PC-9 (cell line): ENCODE measurements at regions not wholly inside any gene's neighbourhood (a gene's known extent, or its start where the extent isn't known, plus 50 kb on each side); places are given as distances from the start of the nearest gene placed in this dataset.

Experiments
- BruUV-seq: library from RNA; stranded (reverse); fragments of 400-500 nt; replicated peaks from 2 replicates; lab custom pipeline; 2021; lab: Mats Ljungman, UMichigan
- CTCF ChIA-PET: fragments of 300-600 bp; sonication (Branson Sonifier 250); formaldehyde crosslinking; loops from one replicate; lab custom pipeline; 2022; ENCODE audit warnings: antibody characterized with exemption; lab: Charles Lee
- POLR2A ChIA-PET: fragments of 300-600 bp; sonication (Branson Sonifier 250); formaldehyde crosslinking; loops from one replicate; lab custom pipeline; 2022; ENCODE audit warnings: antibody characterized with exemption; ENCODE audit not compliant: unreplicated experiment; lab: Charles Lee
- DNase-seq, 2 experiments: peaks; one replicate each; pipeline versions ENCODE4 v3.0.0 to v3.0.0-alpha.2; 2015 to 2022; ENCODE audit warnings: mixed read lengths in 1 of 2
- H2AFZ ChIP-seq: fragments of 200-600 bp; sonication (generic); 2 replicates; pipeline ENCODE4 v1.8.1; 2017; ENCODE audit warnings: antibody characterized with exemption
- H3F3A ChIP-seq: fragments of 200-600 bp; sonication (generic); 2 replicates; pipeline ENCODE4 v1.8.1; 2017; ENCODE audit warnings: antibody characterized with exemption, mild to moderate bottlenecking, low read depth; ENCODE audit not compliant: insufficient read depth
- H3K27ac ChIP-seq: fragments of 200-600 bp; sonication (generic); 2 replicates; pipeline ENCODE4 v1.6.1; 2016; ENCODE audit warnings: mixed run types
- H3K27me3 ChIP-seq: fragments of 200-600 bp; sonication (generic); 2 replicates; pipeline ENCODE4 v1.6.1; 2016; ENCODE audit warnings: low read depth, mixed run types; ENCODE audit not compliant: insufficient read depth
- H3K36me3 ChIP-seq: fragments of 200-600 bp; sonication (generic); 2 replicates; pipeline ENCODE4 v1.6.1; 2016; ENCODE audit warnings: low read depth, mixed run types
- H3K4me1 ChIP-seq: fragments of 200-600 bp; sonication (generic); replicated peaks from 2 replicates; pipeline ENCODE4 v1.6.1; 2016; ENCODE audit warnings: mixed run types; ENCODE audit not compliant: insufficient read depth
- H3K4me2 ChIP-seq: fragments of 200-600 bp; sonication (generic); 2 replicates; pipeline ENCODE4 v1.6.1; 2017; ENCODE audit warnings: mixed run types
- H3K4me3 ChIP-seq: fragments of 200-600 bp; sonication (generic); 2 replicates; pipeline ENCODE4 v1.6.1; 2016; ENCODE audit warnings: mixed run types
- H3K79me2 ChIP-seq: fragments of 200-600 bp; sonication (generic); 2 replicates; pipeline ENCODE4 v1.6.1; 2017; ENCODE audit warnings: low read depth, mixed run types
- H3K9me2 ChIP-seq: fragments of 200-600 bp; sonication (generic); 2 replicates; pipeline ENCODE4 v1.8.1; 2017; ENCODE audit warnings: mild to moderate bottlenecking; ENCODE audit not compliant: insufficient read depth
- H3K9me3 ChIP-seq: fragments of 200-600 bp; sonication (generic); 2 replicates; pipeline ENCODE4 v1.8.1; 2016; ENCODE audit warnings: low read depth; ENCODE audit not compliant: insufficient read depth
- H4K20me1 ChIP-seq: fragments of 200-600 bp; sonication (generic); 2 replicates; pipeline ENCODE4 v1.8.1; 2017; ENCODE audit not compliant: insufficient read depth
- EZH2 ChIP-seq: fragments of 200-600 bp; sonication (generic); IDR thresholded peaks from 2 replicates; pipeline ENCODE4 v1.8.0; 2017; ENCODE audit warnings: antibody characterized with exemption, low read depth
- intact Hi-C: fragments of 100-400 bp; cut with micrococcal nuclease; formaldehyde crosslinking; loops from one replicate; pipeline ENCODE4 v1.10.0; 2022; ENCODE audit not compliant: unreplicated experiment
- TF ChIP-seq, protein P1 (sequence below): fragments of 200-600 bp; sonication (generic); conservative IDR thresholded peaks from 2 replicates; pipeline ENCODE4 v1.6.1; 2017; ENCODE audit warnings: mixed run types, antibody characterized with exemption, mild to moderate bottlenecking, moderate library complexity

DNA sequence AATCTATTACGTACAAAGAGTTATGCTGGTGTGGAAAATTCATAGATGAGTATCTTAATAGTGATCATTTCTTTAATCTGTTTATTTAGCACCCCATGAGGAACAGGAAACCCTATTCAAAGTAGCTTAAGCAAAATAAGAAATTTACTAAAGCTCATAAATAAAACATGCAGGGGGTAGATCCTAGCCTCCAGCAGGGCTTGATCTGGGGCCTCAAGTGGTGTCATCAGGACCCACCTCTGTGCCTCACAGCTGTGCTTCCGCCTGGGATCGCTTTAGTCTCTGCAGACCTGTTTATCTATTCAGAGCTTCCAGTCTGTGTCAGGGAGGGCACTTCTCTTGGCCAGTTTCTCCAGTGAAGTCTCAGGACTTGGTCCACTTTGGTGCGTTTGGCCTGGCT is 171.0 kb upstream of the SLC24A5 start:
- no TSS peak for BruUV-seq
- intact Hi-C loops: no loop called here
- no peaks in the 10 kb centered on the region for H3K36me3 ChIP-seq
- H3K27me3 ChIP-seq: no peaks in the 10 kb centered on the region
- no peaks in the 10 kb centered on the region for H4K20me1 ChIP-seq
- H3K4me3 ChIP-seq: no peak overlapping the region
- H3K4me2 ChIP-seq: no peak overlapping the region
- no peaks in the 10 kb centered on the region for H3K9me3 ChIP-seq
- ChIA-PET POLR2A (no interaction called here), CTCF (no interaction called here)
- no peak overlapping the region for H2AFZ ChIP-seq
- H3F3A ChIP-seq: no peaks in the 10 kb centered on the region
- H3K9me2 ChIP-seq: no peaks in the 10 kb centered on the region
- TF ChIP-seq, protein P1, sequence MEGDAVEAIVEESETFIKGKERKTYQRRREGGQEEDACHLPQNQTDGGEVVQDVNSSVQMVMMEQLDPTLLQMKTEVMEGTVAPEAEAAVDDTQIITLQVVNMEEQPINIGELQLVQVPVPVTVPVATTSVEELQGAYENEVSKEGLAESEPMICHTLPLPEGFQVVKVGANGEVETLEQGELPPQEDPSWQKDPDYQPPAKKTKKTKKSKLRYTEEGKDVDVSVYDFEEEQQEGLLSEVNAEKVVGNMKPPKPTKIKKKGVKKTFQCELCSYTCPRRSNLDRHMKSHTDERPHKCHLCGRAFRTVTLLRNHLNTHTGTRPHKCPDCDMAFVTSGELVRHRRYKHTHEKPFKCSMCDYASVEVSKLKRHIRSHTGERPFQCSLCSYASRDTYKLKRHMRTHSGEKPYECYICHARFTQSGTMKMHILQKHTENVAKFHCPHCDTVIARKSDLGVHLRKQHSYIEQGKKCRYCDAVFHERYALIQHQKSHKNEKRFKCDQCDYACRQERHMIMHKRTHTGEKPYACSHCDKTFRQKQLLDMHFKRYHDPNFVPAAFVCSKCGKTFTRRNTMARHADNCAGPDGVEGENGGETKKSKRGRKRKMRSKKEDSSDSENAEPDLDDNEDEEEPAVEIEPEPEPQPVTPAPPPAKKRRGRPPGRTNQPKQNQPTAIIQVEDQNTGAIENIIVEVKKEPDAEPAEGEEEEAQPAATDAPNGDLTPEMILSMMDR: no peak
- no peak for TF ChIP-seq EZH2
- no peak overlapping the region for H3K27ac ChIP-seq
- DNase-seq: no peak
- no peaks in the 10 kb centered on the region for H3K79me2 ChIP-seq
- H3K4me1 ChIP-seq: no peaks in the 10 kb centered on the region

GRCh38 chr15:47950447-47950846 is 170.3 kb upstream of the SLC24A5 start:
- intact Hi-C loops: no loop called here
- Histone ChIP-seq H3K4me2 (no peak overlapping the region), H3K9me3 (no peaks in the 10 kb centered on the region), H4K20me1 (no peaks in the 10 kb centered on the region), H3K79me2 (no peaks in the 10 kb centered on the region), H2AFZ (no peak overlapping the region), H3K4me1 (no peaks in the 10 kb centered on the region), H3K9me2 (no peaks in the 10 kb centered on the region), H3K36me3 (no peaks in the 10 kb centered on the region), H3K27me3 (no peaks in the 10 kb centered on the region), H3K4me3 (no peak overlapping the region), H3F3A (no peaks in the 10 kb centered on the region), H3K27ac (no peak overlapping the region)
- DNase-seq: no peak
- ChIA-PET POLR2A (no interaction called here), CTCF (no interaction called here)
- no TSS peak for BruUV-seq
- TF ChIP-seq, protein P1: no peak
- no peak for TF ChIP-seq EZH2

GRCh38 chr15:47951781-47952180 is 169.0 kb upstream of the SLC24A5 start:
- Histone ChIP-seq H4K20me1 (no peaks in the 10 kb centered on the region), H3K36me3 (no peaks in the 10 kb centered on the region), H3K27me3 (no peaks in the 10 kb centered on the region), H3K4me1 (no peaks in the 10 kb centered on the region), H3K79me2 (no peaks in the 10 kb centered on the region), H3K9me3 (no peaks in the 10 kb centered on the region), H2AFZ (no peak overlapping the region), H3K27ac (no peak overlapping the region), H3K9me2 (no peaks in the 10 kb centered on the region), H3K4me3 (no peak overlapping the region), H3K4me2 (no peak overlapping the region), H3F3A (no peaks in the 10 kb centered on the region)
- CTCF ChIA-PET: no interaction called here
- no peak for DNase-seq
- BruUV-seq: no TSS peak
- intact Hi-C loops: no loop called here
- TF ChIP-seq EZH2: no peak
- TF ChIP-seq, protein P1: no peak
- POLR2A ChIA-PET: no interaction called here
